ENCODE measurements at regions not wholly inside any gene's neighbourhood (a gene's known extent, or its start where the extent isn't known, plus 50 kb on each side); places are given as distances from the start of the nearest gene placed in this dataset.

DNA sequence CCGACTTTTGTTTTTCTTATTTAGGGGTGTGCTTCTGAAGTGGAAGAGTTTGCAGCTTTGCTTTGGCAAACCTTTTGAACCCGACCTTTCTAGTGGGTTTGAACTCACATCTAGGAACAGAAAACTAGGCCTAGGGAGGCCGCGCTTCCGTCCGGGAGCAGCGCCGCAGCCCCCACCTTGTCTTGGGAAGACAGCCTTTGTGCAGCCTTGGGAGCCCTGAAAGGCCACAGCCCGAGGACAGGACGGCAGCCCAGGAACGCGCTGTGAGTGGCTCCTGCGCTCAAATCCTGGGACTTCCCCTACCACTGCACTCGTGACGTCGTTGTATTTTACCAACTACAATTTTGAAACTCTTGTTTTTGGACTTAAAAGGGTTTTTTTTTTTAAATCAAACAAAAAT, 53.7 kb upstream of the ZNF267 start:
- 87% methylated on average over 16 of the region's 16 CpGs; no CpG with 5 or more reads in 1 of the 2 experiments for WGBS, 2 experiments (ENCODE audit: extremely low coverage in 1 of 2, insufficient coverage in 1 of 2, insufficient read length in 1 of 2, insufficient replicate concordance in 2 of 2, low coverage in 1 of 2, low lambda C conversion rate in 2 of 2, missing lambda C conversion rate in 1 of 2)
- H2AFZ ChIP-seq (ENCODE audit: low read length), result no peak overlapping the region
- no peak overlapping the region for H3K9ac ChIP-seq (replicated peaks in 1 of 4; ENCODE audit: extremely low read depth in 1 of 4, low read depth in 3 of 4, low read length in 3 of 4)
- no peaks in the 10 kb centered on the region for H3K23me2 ChIP-seq (ENCODE audit: low read depth, low read length)
- H3K4ac ChIP-seq (replicated peaks; ENCODE audit: insufficient read length, low read depth, low read length), result no peak overlapping the region
- no peak overlapping the region for H2BK15ac ChIP-seq (ENCODE audit: low read length)
- H3K27ac ChIP-seq (ENCODE audit: low read depth, low read length), result no peak overlapping the region
- H3K9me3 ChIP-seq (ENCODE audit: insufficient read depth in 2 of 2, low read depth in 1 of 2, low read length in 1 of 2), result peaks cover 41 to 86% of the 10 kb centered on the region in 2 experiments
- no peak overlapping the region for H2BK12ac ChIP-seq (ENCODE audit: low read depth, low read length)
- H2BK5ac ChIP-seq (ENCODE audit: low read depth, low read length), result no peak overlapping the region
- no peak overlapping the region for H2BK120ac ChIP-seq (replicated peaks; ENCODE audit: low read depth, low read length)
- no peak overlapping the region for H3K4me2 ChIP-seq (ENCODE audit: insufficient read depth in 1 of 2, low read depth in 2 of 2, low read length in 2 of 2)
- CTCF ChIA-PET (ENCODE audit: partially characterized antibody), result no interaction called here
- H2BK20ac ChIP-seq (ENCODE audit: low read length), result no peak overlapping the region
- TF ChIP-seq TEAD4 (IDR thresholded peaks at IDR 0.05; ENCODE audit: low read depth, low read length) (no peak), BACH1 (IDR thresholded peaks at IDR 0.05; ENCODE audit: low read length) (no peak), RBBP5 (IDR thresholded peaks at IDR 0.05; ENCODE audit: borderline replicate concordance, low read depth, low read length) (no peak), FOSL1 (IDR thresholded peaks at IDR 0.05; ENCODE audit: insufficient read depth, low read depth, low read length) (no peak), CBX5 (IDR thresholded peaks at IDR 0.05; ENCODE audit: low read depth, low read length) (no peak), SRF (IDR thresholded peaks at IDR 0.05; ENCODE audit: low read depth, low read length) (no peak), SAP30 (IDR thresholded peaks at IDR 0.05; ENCODE audit: insufficient read depth, insufficient replicate concordance, low read length) (no peak), NANOG (IDR thresholded peaks at IDR 0.05; ENCODE audit: insufficient read depth, low read depth, low read length, poor library complexity, severe bottlenecking) (no peak), SIN3A (conservative IDR thresholded peaks at IDR 0.05 in 1 of 2, IDR thresholded peaks at IDR 0.05 in 1 of 2; ENCODE audit: low read depth in 1 of 2, low read length in 2 of 2) (no peak), BCL11A (IDR thresholded peaks at IDR 0.05; ENCODE audit: low read depth in 2 of 2, low read length in 2 of 2) (no peak), SUZ12 (IDR thresholded peaks at IDR 0.05; ENCODE audit: low read length) (no peak), SIX5 (IDR thresholded peaks at IDR 0.05; ENCODE audit: low read depth, low read length) (no peak), JUND (IDR thresholded peaks at IDR 0.05; ENCODE audit: low read length) (no peak), CEBPB (IDR thresholded peaks at IDR 0.05; ENCODE audit: low read depth, low read length) (no peak), GTF2F1 (IDR thresholded peaks at IDR 0.05; ENCODE audit: borderline replicate concordance, low read depth, low read length) (no peak), MAFK (IDR thresholded peaks at IDR 0.05; ENCODE audit: low read depth, low read length) (no peak)
- H3K36me3 ChIP-seq (ENCODE audit: control insufficient read depth in 2 of 4, insufficient read depth in 4 of 4, low read length in 3 of 4), result no peaks in the 10 kb centered on the region
- no peak overlapping the region for H3K23ac ChIP-seq (ENCODE audit: insufficient read length)
- no peaks in the 10 kb centered on the region for H3K4me1 ChIP-seq (replicated peaks in 1 of 4; ENCODE audit: control insufficient read depth in 3 of 4, insufficient read depth in 4 of 4, low read length in 3 of 4)
- H3K27me3 ChIP-seq (replicated peaks in 1 of 4; ENCODE audit: control insufficient read depth in 3 of 4, extremely low read depth in 1 of 4, insufficient read depth in 3 of 4, low read length in 3 of 4), result no peaks in the 10 kb centered on the region
- no peaks in the 10 kb centered on the region for H4K20me1 ChIP-seq (replicated peaks in 1 of 2; ENCODE audit: control insufficient read depth in 1 of 2, insufficient read depth in 2 of 2, low read length in 2 of 2)
- H3K18ac ChIP-seq (ENCODE audit: extremely low read depth, low read length), result no peak overlapping the region
- H3K79me2 ChIP-seq (ENCODE audit: control insufficient read depth in 1 of 2, insufficient read depth in 2 of 2, low read length in 2 of 2), result no peaks in the 10 kb centered on the region
- FAIRE-seq (no peak), DNase-seq (ENCODE audit: low read depth in 1 of 2, low spot score in 2 of 2) (no peak)
- no peak overlapping the region for H4K8ac ChIP-seq (ENCODE audit: extremely low read depth, insufficient read depth, low read length)
- no peak overlapping the region for H2AK5ac ChIP-seq (ENCODE audit: low read depth, low read length)
- no peak overlapping the region for H3K56ac ChIP-seq (replicated peaks; ENCODE audit: insufficient read length, low read depth, low read length)
- no peak overlapping the region for H3K4me3 ChIP-seq (ENCODE audit: extremely low read depth in 1 of 4, insufficient read depth in 2 of 4, low read depth in 3 of 4, low read length in 4 of 4)
- POLR2A ChIA-PET (ENCODE audit: partially characterized antibody), result no interaction called here
- no peak overlapping the region for H4K91ac ChIP-seq (replicated peaks; ENCODE audit: insufficient read length, low read length)
- no peak overlapping the region for H4K5ac ChIP-seq (ENCODE audit: insufficient read length, low read depth, low read length)
- H3K14ac ChIP-seq (ENCODE audit: insufficient read length), result no peak overlapping the region
- no peaks in the 10 kb centered on the region for H3K79me1 ChIP-seq (ENCODE audit: low read depth, low read length)
